Left lung (tissue), 4 donors: ENCODE measurements at regions not wholly inside any gene's neighbourhood (a gene's known extent, or its start where the extent isn't known, plus 50 kb on each side); places are given as distances from the start of the nearest gene placed in this dataset.

ENCODE experiments used
- ATAC-seq: fragments of 200-7000 bp; cut with Tn5 transposase; one replicate; pipeline ENCODE4 v1.9.1; 2020; ENCODE audit warnings: moderate library complexity
- DNase-seq, 4 donors: peaks; one replicate each; pipeline ENCODE4 v3.0.0-alpha.2; 2013 to 2020
- H3K27ac ChIP-seq, 2 donors: fragments of 200-600 bp; sonication (generic) in 1 of 2; one replicate each; pipeline versions ENCODE4 v1.5.0 to v1.8.0; 2020 to 2021
- H3K27me3 ChIP-seq, 2 donors: fragments of 200-600 bp; sonication (generic) in 1 of 2; one replicate each; pipeline versions ENCODE4 v1.5.0 to v1.8.0; 2020 to 2021
- H3K36me3 ChIP-seq, 2 donors: fragments of 200-600 bp; sonication (generic) in 1 of 2; one replicate each; pipeline versions ENCODE4 v1.5.0 to v1.8.0; 2020 to 2021
- H3K4me1 ChIP-seq, 2 donors: fragments of 200-600 bp; one replicate each; pipeline ENCODE4 v1.8.0; 2021
- H3K4me3 ChIP-seq, 2 donors: fragments of 200-600 bp; sonication (generic) in 1 of 2; one replicate each; pipeline versions ENCODE4 v1.5.0 to v1.8.0; 2020 to 2021; ENCODE audit warnings: mild to moderate bottlenecking in 1 of 2
- H3K9me3 ChIP-seq, 2 donors: fragments of 200-600 bp; sonication (generic) in 1 of 2; one replicate each; pipeline versions ENCODE4 v1.5.0 to v1.8.0; 2020 to 2021
- CTCF ChIP-seq, 2 donors: fragments of 200-600 bp; sonication (generic) in 1 of 2; IDR thresholded peaks; one replicate each; pipeline versions ENCODE4 v1.5.0 to v1.8.0; 2021; ENCODE audit warnings: antibody characterized with exemption in 2 of 2
- intact Hi-C, 2 donors: fragments of 100-400 bp; cut with DNase I; formaldehyde crosslinking; loops; one replicate each; pipeline versions ENCODE4 v1.11.2 to v1.14.2; 2022
- donor health status: DM: no; HTN: yes; CAD: no.
- donor health status: DM: no; HTN: no; CAD: no.

- intact Hi-C loops = no loop called here
- DNase-seq (no peak), ATAC-seq (no peak)
- Histone ChIP-seq H3K36me3 (no peaks in the 10 kb centered on the region), H3K27ac (no peak overlapping the region), H3K4me3 (no peak overlapping the region), H3K27me3 (no peaks in the 10 kb centered on the region), H3K9me3 (no peaks in the 10 kb centered on the region), H3K4me1 (no peaks in the 10 kb centered on the region)
- TF ChIP-seq CTCF (IDR thresholded peaks at IDR 0.05) = no peak
Observed at GRCh38 chr5:92760550-92760949, 820.5 kb downstream of the NR2F1-AS1 start.

GRCh38 chr5:92758552-92758951 is 822.5 kb downstream of the NR2F1-AS1 start:
- no peak for DNase-seq
- Histone ChIP-seq H3K4me3 (no peak overlapping the region), H3K27ac (no peak overlapping the region), H3K4me1 (no peaks in the 10 kb centered on the region), H3K36me3 (no peaks in the 10 kb centered on the region), H3K27me3 (no peaks in the 10 kb centered on the region), H3K9me3 (no peaks in the 10 kb centered on the region)
- TF ChIP-seq CTCF (IDR thresholded peaks at IDR 0.05) = no peak
- no peak for ATAC-seq
- intact Hi-C loops = no loop called here

GRCh38 chr5:92749943-92750342 is 831.1 kb downstream of the NR2F1-AS1 start:
- ATAC-seq = no peak
- intact Hi-C loops = no loop called here
- no peaks in the 10 kb centered on the region for H3K36me3 ChIP-seq
- DNase-seq = no peak
- no peaks in the 10 kb centered on the region for H3K4me1 ChIP-seq
- H3K27me3 ChIP-seq = no peaks in the 10 kb centered on the region
- H3K27ac ChIP-seq = no peak overlapping the region
- H3K4me3 ChIP-seq = no peak overlapping the region
- H3K9me3 ChIP-seq = no peaks in the 10 kb centered on the region
- no peak for TF ChIP-seq CTCF (IDR thresholded peaks at IDR 0.05)

GRCh38 chr5:92748072-92748676 is 832.8 kb downstream of the NR2F1-AS1 start:
- H3K27me3 ChIP-seq = no peaks in the 10 kb centered on the region
- no peak for ATAC-seq
- H3K36me3 ChIP-seq = no peaks in the 10 kb centered on the region
- no peaks in the 10 kb centered on the region for H3K4me1 ChIP-seq
- intact Hi-C loops = no loop called here
- no peak for DNase-seq
- H3K9me3 ChIP-seq = no peaks in the 10 kb centered on the region
- H3K27ac ChIP-seq = no peak overlapping the region
- no peak overlapping the region for H3K4me3 ChIP-seq
- TF ChIP-seq CTCF (IDR thresholded peaks at IDR 0.05) = no peak

GRCh38 chr5:92741906-92742305 is 839.1 kb downstream of the NR2F1-AS1 start:
- H3K4me3 ChIP-seq = no peak overlapping the region
- peaks cover 0 to 4% of the 10 kb centered on the region in 2 donors for H3K9me3 ChIP-seq
- TF ChIP-seq CTCF (IDR thresholded peaks at IDR 0.05) = no peak
- intact Hi-C loops = no loop called here
- no peak for DNase-seq
- ATAC-seq = no peak
- H3K27ac ChIP-seq = no peak overlapping the region
- no peaks in the 10 kb centered on the region for H3K36me3 ChIP-seq
- no peaks in the 10 kb centered on the region for H3K27me3 ChIP-seq
- no peaks in the 10 kb centered on the region for H3K4me1 ChIP-seq
